H9 (cell line): ENCODE measurements at regions not wholly inside any gene's neighbourhood (a gene's known extent, or its start where the extent isn't known, plus 50 kb on each side); places are given as distances from the start of the nearest gene placed in this dataset.

Source experiments
- DNase-seq: peaks from one replicate; pipeline ENCODE4 v3.0.0-alpha.2; 2017
- H2AFZ ChIP-seq: one replicate; pipeline ENCODE4 v1.6.1; 2013; ENCODE audit warnings: mild to moderate bottlenecking, low read length, control low read depth, moderate library complexity
- H2AK5ac ChIP-seq: 2 replicates; pipeline ENCODE4 v1.6.1; 2013; ENCODE audit warnings: low read length, control low read depth, mixed read lengths; ENCODE audit not compliant: insufficient read length
- H2BK120ac ChIP-seq: one replicate; pipeline ENCODE4 v1.6.1; 2013; ENCODE audit warnings: low read depth, mild to moderate bottlenecking, low read length, control low read depth, inconsistent platforms; ENCODE audit not compliant: poor library complexity, severe bottlenecking
- H2BK12ac ChIP-seq: 2 replicates; pipeline ENCODE4 v1.6.1; 2013; ENCODE audit warnings: low read length, control low read depth, mixed read lengths, low read depth; ENCODE audit not compliant: insufficient read length
- H2BK15ac ChIP-seq: 2 replicates; pipeline ENCODE4 v1.6.1; 2013; ENCODE audit warnings: low read depth, low read length, control low read depth
- H2BK20ac ChIP-seq: one replicate; pipeline ENCODE4 v1.6.1; 2013; ENCODE audit warnings: low read depth, mild to moderate bottlenecking, low read length, control low read depth, inconsistent platforms; ENCODE audit not compliant: poor library complexity, severe bottlenecking
- H2BK5ac ChIP-seq: 2 replicates; pipeline ENCODE4 v1.6.1; 2013; ENCODE audit warnings: low read length, control low read depth, mixed read lengths; ENCODE audit not compliant: insufficient read length
- H3K14ac ChIP-seq: 2 replicates; pipeline ENCODE4 v1.6.1; 2013; ENCODE audit warnings: low read length, control low read depth; ENCODE audit not compliant: insufficient read depth
- H3K18ac ChIP-seq: 2 replicates; pipeline ENCODE4 v1.6.1; 2013; ENCODE audit warnings: low read depth, mild to moderate bottlenecking, mixed read lengths, low read length, control low read depth; ENCODE audit not compliant: insufficient read length
- H3K23ac ChIP-seq: 2 replicates; pipeline ENCODE4 v1.6.1; 2013; ENCODE audit warnings: low read length, control low read depth, mixed read lengths, low read depth; ENCODE audit not compliant: insufficient read length
- H3K23me2 ChIP-seq: 2 replicates; pipeline ENCODE4 v1.6.1; 2013; ENCODE audit warnings: low read depth, mild to moderate bottlenecking, mixed read lengths, low read length, control low read depth; ENCODE audit not compliant: insufficient read length, poor library complexity, severe bottlenecking
- H3K27ac ChIP-seq: 2 replicates; pipeline ENCODE4 v1.5.1; 2013; ENCODE audit warnings: low read length, control low read depth, mixed read lengths, low read depth; ENCODE audit not compliant: insufficient read length
- H3K27me3 ChIP-seq: 2 replicates; pipeline ENCODE4 v1.6.1; 2013; ENCODE audit warnings: low read length, control low read depth, inconsistent platforms; ENCODE audit not compliant: insufficient read depth
- H3K4ac ChIP-seq: 2 replicates; pipeline ENCODE4 v1.6.1; 2013; ENCODE audit warnings: low read depth, mild to moderate bottlenecking, control low read depth, inconsistent platforms, low read length, moderate library complexity
- H3K4me1 ChIP-seq: 2 replicates; pipeline ENCODE4 v1.6.1; 2013; ENCODE audit warnings: low read length, control low read depth, inconsistent platforms; ENCODE audit not compliant: insufficient read depth
- H3K4me2 ChIP-seq: 2 replicates; pipeline ENCODE4 v1.6.1; 2013; ENCODE audit warnings: low read length, control low read depth, mixed read lengths; ENCODE audit not compliant: insufficient read length, insufficient read depth
- H3K56ac ChIP-seq: 2 replicates; pipeline ENCODE4 v1.6.1; 2013; ENCODE audit warnings: low read depth, mild to moderate bottlenecking, mixed read lengths, low read length, control low read depth; ENCODE audit not compliant: insufficient read length
- H3K79me1 ChIP-seq: 2 replicates; pipeline ENCODE4 v1.6.1; 2013; ENCODE audit warnings: low read depth, mild to moderate bottlenecking, moderate library complexity, low read length, control low read depth, inconsistent platforms; ENCODE audit not compliant: insufficient read depth, poor library complexity, severe bottlenecking
- H3K79me2 ChIP-seq: 2 replicates; pipeline ENCODE4 v1.6.1; 2013; ENCODE audit warnings: low read length, control low read depth, inconsistent platforms; ENCODE audit not compliant: insufficient read depth
- H3K9ac ChIP-seq: 2 replicates; pipeline ENCODE4 v1.6.1; 2013; ENCODE audit warnings: low read length, control low read depth, mixed read lengths; ENCODE audit not compliant: insufficient read length; ENCODE audit errors: extremely low read depth
- H3K9me3 ChIP-seq: one replicate; pipeline ENCODE4 v1.6.1; 2013; ENCODE audit warnings: low read depth, low read length, inconsistent platforms; ENCODE audit not compliant: control insufficient read depth
- H3T11ph ChIP-seq: one replicate; pipeline ENCODE4 v1.6.1; 2013; ENCODE audit warnings: mild to moderate bottlenecking, low read length, control low read depth, inconsistent platforms
- H4K20me1 ChIP-seq: one replicate; pipeline ENCODE4 v1.6.1; 2013; ENCODE audit not compliant: control insufficient read depth, insufficient read length, insufficient read depth
- H4K5ac ChIP-seq: 2 replicates; pipeline ENCODE4 v1.6.1; 2013; ENCODE audit warnings: low read depth, mild to moderate bottlenecking, mixed read lengths, low read length, control low read depth; ENCODE audit not compliant: insufficient read length
- H4K8ac ChIP-seq: replicated peaks from 2 replicates; pipeline ENCODE4 v1.6.1; 2013; ENCODE audit warnings: low read length, control low read depth, mixed read lengths, low read depth; ENCODE audit not compliant: insufficient read length
- H4K91ac ChIP-seq: 2 replicates; pipeline ENCODE4 v1.6.1; 2013; ENCODE audit warnings: low read depth, mild to moderate bottlenecking, moderate library complexity, mixed read lengths, low read length, control low read depth; ENCODE audit not compliant: insufficient read length
- H3K27ac Mint-ChIP-seq, 3 experiments: 2 replicates in 2 of 3; 3 replicates in 1 of 3; pipeline ENCODE4 v1.8.0; 2020 to 2021; ENCODE audit warnings: mixed read lengths in 3 of 3, mild to moderate bottlenecking in 1 of 3, moderate library complexity in 1 of 3
- H3K27me3 Mint-ChIP-seq: 2 replicates; pipeline ENCODE4 v1.8.0; 2021; ENCODE audit warnings: low read depth, mild to moderate bottlenecking, moderate library complexity, mixed read lengths
- H3K36me3 Mint-ChIP-seq, 3 experiments: 2 replicates in 2 of 3; 3 replicates in 1 of 3; pipeline ENCODE4 v1.8.0; 2020 to 2021; ENCODE audit warnings: low read depth in 3 of 3, mixed read lengths in 3 of 3; ENCODE audit not compliant: insufficient read depth in 1 of 3
- H3K4me1 Mint-ChIP-seq, 2 experiments: 2 replicates each; pipeline ENCODE4 v1.8.0; 2020; ENCODE audit warnings: mixed read lengths in 2 of 2
- H3K4me3 Mint-ChIP-seq, 2 experiments: 2 replicates in 1 of 2; 3 replicates in 1 of 2; pipeline ENCODE4 v1.8.0; 2020 to 2021; ENCODE audit warnings: mild to moderate bottlenecking in 2 of 2, mixed read lengths in 2 of 2, moderate library complexity in 1 of 2
- H3K9me3 Mint-ChIP-seq, 2 experiments: 2 replicates in 1 of 2; 3 replicates in 1 of 2; pipeline ENCODE4 v1.8.0; 2020; ENCODE audit warnings: mild to moderate bottlenecking in 2 of 2, mixed read lengths in 2 of 2, moderate library complexity in 1 of 2
- CTCF ChIP-seq: fragments of 200-600 bp; sonication (generic); conservative IDR thresholded peaks from 3 replicates; pipeline ENCODE4 v1.8.0; 2021; ENCODE audit warnings: antibody characterized with exemption, mild to moderate bottlenecking
- WGBS: extraction: QIAGEN DNeasy Blood & Tissue Kit; methylation state at CpG from one replicate; pipeline ENCODE4 v1.1.7; 2013; ENCODE audit warnings: missing lambda C conversion rate, low lambda C conversion rate, mixed read lengths; ENCODE audit not compliant: insufficient read length; ENCODE audit errors: extremely low coverage; 5-methylcytosine and 5-hydroxymethylcytosine counted together

GRCh38 chr11:116352881-116353280, 419.9 kb downstream of the BUD13 start:
- no peaks in the 10 kb centered on the region for H3K79me1 ChIP-seq
- H3K23me2 ChIP-seq: no peaks in the 10 kb centered on the region
- no peaks in the 10 kb centered on the region for H4K20me1 ChIP-seq
- H3K27me3 Mint-ChIP-seq: peaks cover 4% of the 10 kb centered on the region; the same call in 1 of the 2 replicates
- H3K23ac ChIP-seq: no peak overlapping the region
- peaks cover 3 to 4% of the 10 kb centered on the region in 2 experiments; a peak in 4 of 5 replicates for H3K9me3 Mint-ChIP-seq
- H4K5ac ChIP-seq: no peak overlapping the region
- no peak overlapping the region for H2BK5ac ChIP-seq
- no peaks in the 10 kb centered on the region for H3K79me2 ChIP-seq
- no peak overlapping the region for H2AK5ac ChIP-seq
- no peak overlapping the region for H3K18ac ChIP-seq
- no peak overlapping the region for H2BK15ac ChIP-seq
- H3K56ac ChIP-seq: no peak overlapping the region
- no peaks in the 10 kb centered on the region for H3K4me1 ChIP-seq
- peaks cover 13 to 29% of the 10 kb centered on the region in 2 experiments for H3K4me1 Mint-ChIP-seq
- H3K14ac ChIP-seq: no peak overlapping the region
- no peak overlapping the region for H3K4ac ChIP-seq
- no peaks in the 10 kb centered on the region for H3K27me3 ChIP-seq
- H4K91ac ChIP-seq: no peak overlapping the region
- no peak overlapping the region for H2AFZ ChIP-seq
- no peak overlapping the region for H2BK12ac ChIP-seq
- WGBS: no CpG with 5 or more reads among the region's 4 CpGs
- H3K4me3 Mint-ChIP-seq: no peak overlapping the region
- H2BK120ac ChIP-seq: no peak overlapping the region
- H3K9me3 ChIP-seq: no peaks in the 10 kb centered on the region
- TF ChIP-seq CTCF: no peak
- DNase-seq: no peak
- no peak overlapping the region for H3K4me2 ChIP-seq
- no peak overlapping the region for H3K27ac ChIP-seq
- no peak overlapping the region for H4K8ac ChIP-seq
- no peak overlapping the region for H2BK20ac ChIP-seq
- no peak overlapping the region for H3K9ac ChIP-seq
- H3K27ac Mint-ChIP-seq: no peak overlapping the region
- peaks cover 2 to 16% (median 7%) of the 10 kb centered on the region in 3 experiments; a peak in 4 of 7 replicates for H3K36me3 Mint-ChIP-seq
- no peak overlapping the region for H3T11ph ChIP-seq
